LNCaP clone FGC (cell line): ENCODE measurements at regions not wholly inside any gene's neighbourhood (a gene's known extent, or its start where the extent isn't known, plus 50 kb on each side); places are given as distances from the start of the nearest gene placed in this dataset.

ENCODE experiments used
- DNase-seq: peaks from one replicate; pipeline ENCODE4 v3.0.0-alpha.2; 2011; ENCODE audit warnings: low read depth
- H3K4me3 ChIP-seq: 2 replicates; pipeline ENCODE4 v1.5.1; 2011; ENCODE audit warnings: mild to moderate bottlenecking, low read depth, low read length, control low read depth
- CTCF ChIP-seq: IDR thresholded peaks from 2 replicates; pipeline ENCODE4 v1.5.1; 2012; ENCODE audit warnings: mild to moderate bottlenecking; ENCODE audit not compliant: control insufficient read depth, insufficient read depth; ENCODE audit errors: extremely low read depth

DNA sequence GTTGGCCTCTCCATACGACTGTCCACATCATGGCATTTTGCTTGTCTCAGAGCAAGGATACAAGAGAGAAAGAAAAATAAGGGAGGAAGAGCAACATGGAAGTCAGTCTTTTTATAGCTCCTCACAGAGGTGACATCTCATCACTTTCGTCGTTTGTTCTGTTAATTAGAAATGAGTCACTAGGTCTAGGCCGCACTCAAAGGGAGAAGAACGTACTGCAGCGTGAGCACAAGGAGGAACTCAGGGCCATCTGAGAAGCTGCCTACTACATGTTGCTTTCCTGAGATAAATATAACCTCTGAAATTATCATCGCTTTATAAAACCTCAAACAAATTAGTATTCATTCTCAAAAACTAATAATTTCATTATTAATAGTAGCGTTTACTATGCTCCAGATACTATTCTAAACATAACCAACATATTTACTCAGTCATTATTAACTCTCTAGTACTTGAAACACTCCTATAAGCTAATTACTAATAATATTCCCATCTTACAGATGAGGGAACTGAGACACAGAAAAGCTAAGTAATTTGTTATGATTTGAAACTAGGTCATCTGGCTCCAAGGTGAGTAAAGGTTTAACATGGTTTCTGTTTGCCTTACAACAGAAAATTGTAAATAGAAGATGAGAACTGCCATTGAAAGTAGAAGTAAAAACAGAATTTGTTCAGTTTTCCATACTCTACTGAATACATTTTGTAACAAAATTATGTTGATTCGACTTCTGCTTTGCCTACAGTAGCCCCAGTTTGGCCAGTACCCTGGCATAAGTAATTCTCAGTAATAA is 213.2 kb upstream of the UGT8 start:
- DNase-seq: no peak
- no peak overlapping the region for H3K4me3 ChIP-seq
- TF ChIP-seq CTCF: no peak

GRCh38 chr4:114386637-114387233 is 211.9 kb upstream of the UGT8 start:
- peak; percentile 13 for DNase-seq
- no peak overlapping the region for H3K4me3 ChIP-seq
- peak; percentile 71 for TF ChIP-seq CTCF

DNA sequence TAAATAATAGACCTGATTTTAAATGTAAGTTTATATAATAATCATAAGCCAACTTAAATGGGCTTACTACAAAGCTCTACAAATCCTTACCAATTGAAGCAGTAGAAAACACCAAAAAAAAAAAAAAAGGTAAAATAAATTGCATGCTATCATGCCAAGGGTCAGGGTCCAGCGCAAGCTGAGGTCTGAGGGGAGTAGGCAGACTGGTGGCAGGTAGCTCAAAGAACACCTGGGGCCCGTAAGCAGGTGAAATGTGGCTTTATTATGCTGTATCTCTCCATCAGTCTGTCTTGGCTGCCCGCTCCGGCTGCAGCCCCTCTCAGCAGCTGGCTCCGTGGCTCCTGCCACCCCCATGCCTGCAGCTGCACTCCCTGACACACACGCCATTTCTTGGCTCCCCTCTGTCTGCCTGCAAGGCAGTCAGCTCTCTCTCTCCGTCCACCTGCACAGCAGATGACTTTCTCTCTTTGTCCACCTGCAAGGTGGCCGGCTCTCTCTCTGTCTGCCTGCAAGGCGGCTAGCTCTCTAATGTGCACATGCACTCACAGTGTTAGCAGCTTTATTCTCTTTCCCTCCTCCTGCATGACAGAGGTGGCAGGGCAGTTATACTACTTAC is 209.4 kb upstream of the UGT8 start:
- no peak for TF ChIP-seq CTCF
- DNase-seq: no peak

DNA sequence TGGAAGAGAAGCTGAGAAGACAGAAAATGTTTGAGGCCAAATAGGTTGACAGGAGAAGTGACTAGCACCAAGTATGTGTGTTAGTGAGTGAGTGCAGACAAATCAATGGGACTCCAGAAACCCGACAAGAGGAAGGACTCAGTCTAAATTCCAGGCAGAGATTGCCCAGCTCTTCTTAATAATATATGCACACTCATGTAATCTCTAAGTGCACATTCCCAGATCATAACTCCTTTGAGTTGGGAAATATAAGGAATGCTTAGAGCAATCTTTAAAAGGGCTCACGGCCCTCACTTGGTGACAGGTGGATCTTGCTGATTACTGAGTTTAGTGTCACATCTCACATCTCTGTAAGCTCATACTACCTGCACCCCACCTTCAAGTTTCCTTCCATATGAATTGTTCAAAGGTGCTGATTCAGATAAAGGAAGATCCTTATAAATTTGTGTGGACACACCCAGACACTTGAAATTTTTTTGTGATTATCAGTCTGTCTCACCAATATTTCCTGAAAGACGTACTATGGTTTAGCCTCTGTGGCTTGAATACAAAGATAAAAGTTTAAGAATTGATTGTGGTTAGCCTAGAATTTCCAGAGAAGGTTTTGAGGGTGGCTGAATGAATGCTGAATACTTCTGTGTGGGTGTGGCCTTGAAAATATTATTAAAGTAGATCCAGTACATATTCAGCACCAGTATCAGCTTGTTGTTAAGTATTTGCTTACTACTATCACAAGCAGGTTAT is 205.1 kb upstream of the UGT8 start:
- H3K4me3 ChIP-seq: no peak overlapping the region
- TF ChIP-seq CTCF: no peak
- DNase-seq: no peak

More for the DNA sequence above, 209.4 kb upstream of the UGT8 start:
- H3K4me3 ChIP-seq: no peak overlapping the region

GRCh38 chr4:114396808-114397207 is 201.8 kb upstream of the UGT8 start:
- H3K4me3 ChIP-seq: no peak overlapping the region
- DNase-seq: no peak
- TF ChIP-seq CTCF: no peak

- no peak overlapping the region for H3K4me3 ChIP-seq
- no peak for DNase-seq
- no peak for TF ChIP-seq CTCF
Measured at GRCh38 chr4:114398410-114398809, 200.2 kb upstream of the UGT8 start.
